Naive thymus-derived CD4-positive, alpha-beta T cell (primary cell): ENCODE measurements at regions not wholly inside any gene's neighbourhood (a gene's known extent, or its start where the extent isn't known, plus 50 kb on each side); places are given as distances from the start of the nearest gene placed in this dataset.

ENCODE experiments used
- ATAC-seq: fragments of 150-1000 bp; cut with Tn5 transposase; 2 replicates; pipeline ENCODE4 v1.10.0; 2021; ENCODE audit warnings: mild to moderate bottlenecking, moderate library complexity
- CTCF ChIA-PET: fragments of 350-600 bp; sonication (Branson Sonifier 250); formaldehyde crosslinking; loops from one replicate; lab custom pipeline; 2021; ENCODE audit warnings: antibody characterized with exemption; lab: Charles Lee
- POLR2A ChIA-PET: fragments of 350-600 bp; sonication (Branson Sonifier 250); formaldehyde crosslinking; loops from one replicate; lab custom pipeline; 2021; ENCODE audit warnings: antibody characterized with exemption, inconsistent platforms; lab: Charles Lee
- DNase-seq, 9 donors: peaks; one replicate each; pipeline versions ENCODE4 v3.0.0 to v3.0.0-alpha.2; 2020 to 2022; ENCODE audit warnings: mixed read lengths in 1 of 9
- H3K27ac ChIP-seq: one replicate; pipeline ENCODE4 v1.7.0; 2013; ENCODE audit warnings: mild to moderate bottlenecking, low read depth, low read length, moderate library complexity
- H3K27me3 ChIP-seq, 2 donors: one replicate each; pipeline ENCODE4 v1.7.0; 2013; ENCODE audit warnings: low read length in 2 of 2, mild to moderate bottlenecking in 2 of 2, moderate library complexity in 2 of 2; ENCODE audit not compliant: control insufficient read depth in 2 of 2, insufficient read depth in 2 of 2
- H3K36me3 ChIP-seq, 3 experiments: 1 replicate in 2 of 3; 2 replicates in 1 of 3; pipeline ENCODE4 v1.7.0; 2013; ENCODE audit warnings: low read length in 3 of 3, mild to moderate bottlenecking in 3 of 3, moderate library complexity in 1 of 3; ENCODE audit not compliant: insufficient read depth in 3 of 3, control insufficient read depth in 2 of 3
- H3K4me1 ChIP-seq, 2 donors: one replicate each; pipeline ENCODE4 v1.7.0; 2013; ENCODE audit warnings: low read length in 2 of 2, mild to moderate bottlenecking in 2 of 2, moderate library complexity in 1 of 2; ENCODE audit not compliant: control insufficient read depth in 2 of 2, insufficient read depth in 2 of 2
- H3K4me3 ChIP-seq: 2 replicates; pipeline ENCODE4 v1.7.0; 2013; ENCODE audit warnings: mild to moderate bottlenecking, low read length
- H3K9me3 ChIP-seq, 3 experiments: 1 replicate in 2 of 3; 2 replicates in 1 of 3; pipeline ENCODE4 v1.7.0; 2013; ENCODE audit warnings: low read length in 3 of 3; ENCODE audit not compliant: control insufficient read depth in 2 of 3
- H3K27ac Mint-ChIP-seq, 9 donors: one replicate each; pipeline ENCODE4 v1.8.0; 2020 to 2022; ENCODE audit warnings: mixed read lengths in 9 of 9, mild to moderate bottlenecking in 8 of 9, moderate library complexity in 5 of 9, inconsistent platforms in 2 of 9
- H3K27me3 Mint-ChIP-seq, 5 donors: one replicate each; pipeline ENCODE4 v1.8.0; 2021 to 2022; ENCODE audit warnings: mixed read lengths in 5 of 5, mild to moderate bottlenecking in 1 of 5
- H3K36me3 Mint-ChIP-seq, 5 donors: one replicate each; pipeline ENCODE4 v1.8.0; 2020 to 2022; ENCODE audit warnings: mixed read lengths in 5 of 5, mild to moderate bottlenecking in 3 of 5, inconsistent platforms in 1 of 5
- H3K4me1 Mint-ChIP-seq, 7 donors: one replicate each; pipeline ENCODE4 v1.8.0; 2020 to 2022; ENCODE audit warnings: mixed read lengths in 7 of 7, mild to moderate bottlenecking in 3 of 7, inconsistent platforms in 1 of 7
- H3K4me3 Mint-ChIP-seq, 10 donors: one replicate each; pipeline ENCODE4 v1.8.0; 2020 to 2022; ENCODE audit warnings: mild to moderate bottlenecking in 10 of 10, mixed read lengths in 10 of 10, moderate library complexity in 6 of 10, inconsistent platforms in 2 of 10
- H3K9me3 Mint-ChIP-seq, 11 donors: one replicate each; pipeline ENCODE4 v1.8.0; 2020 to 2022; ENCODE audit warnings: mixed read lengths in 11 of 11, mild to moderate bottlenecking in 4 of 11, inconsistent platforms in 1 of 11, moderate library complexity in 1 of 11
- intact Hi-C, 2 donors: fragments of 100-400 bp; cut with micrococcal nuclease; formaldehyde crosslinking; loops; one replicate each; pipeline ENCODE4 v1.15.1; 2023

- Mint-ChIP-seq H3K27me3 (peaks cover 0 to 4% (median 0%) of the 10 kb centered on the region in 5 donors), H3K27ac (no peak overlapping the region), H3K36me3 (no peaks in the 10 kb centered on the region), H3K9me3 (peaks cover 0 to 11% (median 2%) of the 10 kb centered on the region in 11 donors), H3K4me3 (no peak overlapping the region), H3K4me1 (no peaks in the 10 kb centered on the region)
- H3K27ac ChIP-seq: no peak overlapping the region
- no peaks in the 10 kb centered on the region for H3K4me1 ChIP-seq
- POLR2A ChIA-PET: no interaction called here
- ATAC-seq (no peak), DNase-seq (no peak)
- H3K36me3 ChIP-seq: no peaks in the 10 kb centered on the region
- CTCF ChIA-PET: no interaction called here
- intact Hi-C loops: no loop called here
- H3K27me3 ChIP-seq: no peaks in the 10 kb centered on the region
- H3K4me3 ChIP-seq: no peak overlapping the region
- H3K9me3 ChIP-seq: no peaks in the 10 kb centered on the region
Measured at GRCh38 chr2:107663632-107664031, 163.1 kb upstream of the RGPD4 start.

DNA sequence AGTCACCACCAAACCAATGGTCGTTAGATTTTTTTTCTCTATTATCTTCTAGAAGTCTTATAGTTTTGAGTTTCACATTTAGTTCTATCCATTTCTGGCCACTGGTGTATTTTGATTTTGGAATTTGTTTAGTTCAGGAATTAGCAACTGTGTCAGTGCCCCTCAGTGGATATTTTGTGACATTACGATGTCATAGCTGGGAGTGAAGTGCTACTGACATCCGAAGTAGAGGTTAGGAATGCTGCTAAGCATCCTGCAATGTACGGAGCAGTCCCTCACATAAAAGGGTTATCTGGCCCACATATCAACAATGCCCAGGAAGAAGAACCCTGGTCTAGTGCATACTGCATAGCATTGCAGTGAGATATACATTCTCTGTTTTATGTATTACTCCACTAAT lies 157.4 kb upstream of the RGPD4 start:
- Histone ChIP-seq H3K27me3 (no peaks in the 10 kb centered on the region), H3K4me3 (no peak overlapping the region), H3K9me3 (no peaks in the 10 kb centered on the region), H3K27ac (no peak overlapping the region), H3K36me3 (no peaks in the 10 kb centered on the region), H3K4me1 (no peaks in the 10 kb centered on the region)
- ChIA-PET POLR2A (no interaction called here), CTCF (no interaction called here)
- H3K4me1 Mint-ChIP-seq: no peaks in the 10 kb centered on the region
- H3K27ac Mint-ChIP-seq: no peak overlapping the region
- ATAC-seq (no peak), DNase-seq (no peak)
- H3K4me3 Mint-ChIP-seq: no peak overlapping the region
- H3K27me3 Mint-ChIP-seq: peaks cover 0 to 4% (median 0%) of the 10 kb centered on the region in 5 donors
- H3K9me3 Mint-ChIP-seq: peaks cover 0 to 24% (median 10%) of the 10 kb centered on the region in 11 donors
- H3K36me3 Mint-ChIP-seq: no peaks in the 10 kb centered on the region
- intact Hi-C loops: no loop called here

DNA sequence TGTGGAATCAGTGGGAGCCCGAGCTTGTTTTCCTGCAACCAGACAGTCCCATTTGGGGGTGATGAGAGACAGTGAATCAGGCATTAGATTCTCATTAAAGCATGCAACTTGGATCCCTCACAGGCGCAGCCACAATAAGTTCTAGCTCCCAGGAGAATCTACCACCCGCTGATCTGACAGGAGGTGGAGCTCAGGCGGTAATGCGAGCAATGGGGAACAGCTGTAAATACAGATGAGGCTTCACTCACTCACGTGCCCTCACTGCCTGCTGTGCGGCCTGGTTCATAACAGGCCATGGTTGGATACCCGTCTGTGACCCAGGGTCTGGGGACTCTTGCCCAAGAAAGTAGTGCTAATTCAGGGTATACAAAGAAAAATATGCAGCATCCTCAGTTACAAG lies 144.8 kb upstream of the RGPD4 start:
- Mint-ChIP-seq H3K27ac (no peak overlapping the region), H3K36me3 (no peaks in the 10 kb centered on the region), H3K27me3 (no peaks in the 10 kb centered on the region), H3K4me1 (no peaks in the 10 kb centered on the region), H3K9me3 (peaks cover 0 to 6% (median 0%) of the 10 kb centered on the region in 11 donors), H3K4me3 (no peak overlapping the region)
- H3K9me3 ChIP-seq: no peaks in the 10 kb centered on the region
- no peaks in the 10 kb centered on the region for H3K36me3 ChIP-seq
- ATAC-seq: no peak
- H3K4me1 ChIP-seq: no peaks in the 10 kb centered on the region
- no peak for DNase-seq
- ChIA-PET POLR2A (no interaction called here), CTCF (no interaction called here)
- no peak overlapping the region for H3K27ac ChIP-seq
- H3K27me3 ChIP-seq: no peaks in the 10 kb centered on the region
- intact Hi-C loops: no loop called here
- H3K4me3 ChIP-seq: no peak overlapping the region

GRCh38 chr2:107684421-107684820 lies 142.3 kb upstream of the RGPD4 start:
- ChIA-PET POLR2A (no interaction called here), CTCF (no interaction called here)
- H3K27ac ChIP-seq: no peak overlapping the region
- ATAC-seq (no peak), DNase-seq (no peak)
- intact Hi-C loops: no loop called here
- no peaks in the 10 kb centered on the region for H3K4me1 ChIP-seq
- no peaks in the 10 kb centered on the region for H3K4me1 Mint-ChIP-seq
- no peak overlapping the region for H3K4me3 ChIP-seq
- H3K9me3 ChIP-seq: no peaks in the 10 kb centered on the region
- no peak overlapping the region for H3K27ac Mint-ChIP-seq
- H3K27me3 Mint-ChIP-seq: no peaks in the 10 kb centered on the region
- no peaks in the 10 kb centered on the region for H3K36me3 Mint-ChIP-seq
- no peak overlapping the region for H3K4me3 Mint-ChIP-seq
- H3K27me3 ChIP-seq: no peaks in the 10 kb centered on the region
- H3K36me3 ChIP-seq: no peaks in the 10 kb centered on the region
- H3K9me3 Mint-ChIP-seq: peaks cover 0 to 4% (median 0%) of the 10 kb centered on the region in 11 donors

DNA sequence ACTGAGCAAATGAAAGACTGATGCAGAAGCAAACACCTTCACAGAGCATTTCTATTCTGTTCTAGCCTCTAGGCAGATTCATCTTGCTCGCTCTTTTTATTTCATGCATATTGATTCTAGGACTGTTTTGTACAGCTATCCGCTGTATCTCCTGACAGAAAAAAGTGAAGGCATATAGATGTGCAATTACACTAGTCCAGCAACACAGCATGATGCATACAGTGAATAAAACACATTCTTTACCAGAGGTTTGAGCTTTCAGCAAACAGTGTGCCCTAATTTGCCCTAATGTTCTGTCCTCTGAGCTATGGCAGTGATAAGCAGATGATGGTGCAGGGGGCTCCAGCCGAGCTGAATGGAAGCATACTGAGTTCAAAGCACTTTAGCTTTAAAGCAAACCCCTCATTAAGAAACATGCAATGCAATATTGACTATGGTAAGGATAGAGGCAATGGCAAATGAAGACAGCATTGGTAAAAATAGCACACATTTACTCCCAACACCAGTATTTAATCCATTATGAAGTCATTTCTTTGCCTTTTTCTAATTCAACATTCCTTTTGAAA lies 141.2 kb upstream of the RGPD4 start:
- no peak for DNase-seq
- no peak overlapping the region for H3K4me3 Mint-ChIP-seq
- H3K27ac Mint-ChIP-seq: no peak overlapping the region
- H3K27ac ChIP-seq: no peak overlapping the region
- ChIA-PET CTCF (no interaction called here), POLR2A (no interaction called here)
- intact Hi-C loops: no loop called here
- H3K4me3 ChIP-seq: no peak overlapping the region
- H3K27me3 ChIP-seq: no peaks in the 10 kb centered on the region
- no peaks in the 10 kb centered on the region for H3K4me1 ChIP-seq
- no peaks in the 10 kb centered on the region for H3K36me3 Mint-ChIP-seq
- no peaks in the 10 kb centered on the region for H3K9me3 ChIP-seq
- H3K4me1 Mint-ChIP-seq: no peaks in the 10 kb centered on the region
- H3K36me3 ChIP-seq: no peaks in the 10 kb centered on the region
- no peaks in the 10 kb centered on the region for H3K27me3 Mint-ChIP-seq
- no peak for ATAC-seq
- H3K9me3 Mint-ChIP-seq: peaks cover 0 to 4% (median 0%) of the 10 kb centered on the region in 11 donors

- Histone ChIP-seq H3K27ac (no peak overlapping the region), H3K9me3 (no peaks in the 10 kb centered on the region), H3K36me3 (no peaks in the 10 kb centered on the region), H3K4me3 (no peak overlapping the region), H3K27me3 (no peaks in the 10 kb centered on the region), H3K4me1 (no peaks in the 10 kb centered on the region)
- no peak overlapping the region for H3K27ac Mint-ChIP-seq
- ATAC-seq (no peak), DNase-seq (no peak)
- ChIA-PET CTCF (no interaction called here), POLR2A (no interaction called here)
- H3K9me3 Mint-ChIP-seq: peaks cover 0 to 4% (median 0%) of the 10 kb centered on the region in 11 donors
- no peak overlapping the region for H3K4me3 Mint-ChIP-seq
- intact Hi-C loops: no loop called here
- no peaks in the 10 kb centered on the region for H3K36me3 Mint-ChIP-seq
- no peaks in the 10 kb centered on the region for H3K4me1 Mint-ChIP-seq
- H3K27me3 Mint-ChIP-seq: no peaks in the 10 kb centered on the region
Measured at GRCh38 chr2:107687073-107687472, 139.6 kb upstream of the RGPD4 start.

DNA sequence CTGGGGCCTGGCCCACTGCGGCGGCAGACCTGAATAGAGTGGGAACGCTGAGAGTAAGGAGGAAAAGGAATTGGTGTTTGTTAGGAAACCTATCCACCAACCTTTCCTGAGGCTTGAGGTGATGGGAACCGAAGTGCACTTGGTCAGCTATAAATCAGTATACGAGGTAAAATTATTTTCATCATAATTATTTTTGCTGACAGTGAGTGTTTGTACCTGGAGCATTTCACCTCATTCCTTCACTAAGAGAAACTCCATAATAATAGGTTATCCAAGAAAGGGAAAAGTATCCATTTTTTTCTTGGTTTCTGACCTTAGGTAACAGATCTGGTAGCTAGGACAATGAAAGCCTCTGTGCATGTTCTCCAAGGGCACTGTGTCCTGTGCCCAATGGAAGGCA lies 138.6 kb upstream of the RGPD4 start:
- no peak overlapping the region for H3K27ac ChIP-seq
- H3K27me3 ChIP-seq: no peaks in the 10 kb centered on the region
- intact Hi-C loops: no loop called here
- DNase-seq: no peak
- ChIA-PET POLR2A (no interaction called here), CTCF (no interaction called here)
- H3K9me3 ChIP-seq: no peaks in the 10 kb centered on the region
- peaks cover 0 to 4% (median 0%) of the 10 kb centered on the region in 11 donors for H3K9me3 Mint-ChIP-seq
- no peak overlapping the region for H3K27ac Mint-ChIP-seq
- ATAC-seq: no peak
- no peaks in the 10 kb centered on the region for H3K36me3 Mint-ChIP-seq
- H3K4me3 ChIP-seq: no peak overlapping the region
- no peaks in the 10 kb centered on the region for H3K4me1 ChIP-seq
- H3K4me1 Mint-ChIP-seq: no peaks in the 10 kb centered on the region
- no peaks in the 10 kb centered on the region for H3K27me3 Mint-ChIP-seq
- no peak overlapping the region for H3K4me3 Mint-ChIP-seq
- H3K36me3 ChIP-seq: no peaks in the 10 kb centered on the region
